Erythroblast (primary cell): ENCODE measurements at regions not wholly inside any gene's neighbourhood (a gene's known extent, or its start where the extent isn't known, plus 50 kb on each side); places are given as distances from the start of the nearest gene placed in this dataset.
"Not testable (repeated sequence)": the region's sequence is repeated elsewhere in the genome, so short reads cannot be mapped to it uniquely, and the experiment has no call there.

Source experiments
- DNase-seq, 2 experiments: peaks; one replicate each; lab custom pipeline; 2025; lab: John Stamatoyannopoulos, UW
- GATA1 ChIP-seq: IDR thresholded peaks from 2 replicates; pipeline ENCODE4 v1.6.1; 2011; ENCODE audit warnings: low read depth, mild to moderate bottlenecking, control low read depth, low read length, moderate library complexity
- POLR2A ChIP-seq: IDR thresholded peaks from 2 replicates; pipeline ENCODE4 v1.6.1; 2011; ENCODE audit warnings: mild to moderate bottlenecking, low read length

DNA sequence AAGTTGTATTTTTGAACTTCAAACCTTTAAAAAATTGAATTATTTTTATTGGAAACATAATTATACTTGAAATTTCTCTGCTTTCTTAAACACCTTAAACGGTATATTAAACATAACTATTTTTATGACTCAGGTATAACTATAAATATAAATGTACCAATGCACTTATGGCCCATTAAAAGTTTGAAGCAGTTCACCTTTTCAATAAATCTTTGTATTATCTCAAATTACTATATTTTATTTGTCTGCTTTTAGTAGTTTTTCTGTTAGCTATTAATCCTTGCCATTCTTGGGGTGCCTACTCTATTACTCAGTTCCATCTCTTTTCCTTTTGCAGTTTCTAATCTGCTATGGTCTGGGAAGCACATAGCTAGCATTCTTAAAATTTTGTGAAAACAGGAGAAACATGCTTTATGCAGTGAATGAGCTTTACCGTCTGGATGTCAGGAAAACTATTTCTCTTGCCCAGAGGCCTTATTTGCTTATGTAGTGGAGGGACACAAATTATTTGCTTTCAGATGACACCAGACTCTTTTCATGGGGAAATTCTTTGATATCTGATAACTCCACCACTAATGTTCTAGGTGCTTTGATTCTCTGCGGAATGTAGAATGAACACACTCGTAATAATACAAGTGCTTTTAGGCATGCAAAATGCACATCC is 378.9 kb upstream of the CITED2 start:
- DNase-seq = no peak
- TF ChIP-seq GATA1 (no peak), POLR2A (no peak)

DNA sequence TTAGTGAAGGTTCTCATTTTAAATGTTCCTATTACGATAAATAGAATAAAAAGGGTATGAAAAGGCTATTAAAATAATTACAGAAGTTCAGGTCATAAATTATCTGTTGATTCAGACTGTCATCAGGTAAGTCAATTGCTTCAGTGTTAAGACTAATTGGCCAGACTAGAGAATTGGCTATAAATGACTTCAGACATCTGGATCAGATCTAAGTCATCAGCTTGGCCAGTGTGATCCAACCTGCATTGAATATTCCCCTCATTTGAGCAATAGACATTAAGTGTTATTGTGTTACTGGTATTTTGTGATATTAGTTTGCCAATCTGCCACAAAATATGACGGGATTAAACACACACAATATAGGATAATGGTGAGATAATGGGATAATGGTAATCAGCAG is 377.6 kb upstream of the CITED2 start:
- TF ChIP-seq GATA1 (no peak), POLR2A (no peak)
- no peak for DNase-seq

DNA sequence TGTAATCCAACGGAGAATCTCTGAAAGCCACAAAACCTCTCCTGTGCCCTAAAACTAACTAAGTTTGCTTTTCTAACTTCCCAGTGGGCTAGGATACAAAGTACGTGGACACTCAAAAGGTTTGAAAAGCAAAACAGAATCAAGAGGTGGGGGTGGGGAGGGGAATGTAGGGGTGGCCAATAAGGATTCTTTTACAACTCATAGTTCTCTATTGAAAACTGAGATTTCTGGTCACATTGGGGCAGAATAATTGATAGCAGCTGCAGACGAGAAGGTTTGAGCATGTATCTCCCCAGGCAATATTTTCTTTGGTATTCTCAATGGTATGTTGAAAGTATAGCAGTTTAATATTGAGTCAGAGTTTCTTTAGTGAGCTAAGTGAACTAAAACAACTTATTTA is 376.7 kb upstream of the CITED2 start:
- no peak for DNase-seq

DNA sequence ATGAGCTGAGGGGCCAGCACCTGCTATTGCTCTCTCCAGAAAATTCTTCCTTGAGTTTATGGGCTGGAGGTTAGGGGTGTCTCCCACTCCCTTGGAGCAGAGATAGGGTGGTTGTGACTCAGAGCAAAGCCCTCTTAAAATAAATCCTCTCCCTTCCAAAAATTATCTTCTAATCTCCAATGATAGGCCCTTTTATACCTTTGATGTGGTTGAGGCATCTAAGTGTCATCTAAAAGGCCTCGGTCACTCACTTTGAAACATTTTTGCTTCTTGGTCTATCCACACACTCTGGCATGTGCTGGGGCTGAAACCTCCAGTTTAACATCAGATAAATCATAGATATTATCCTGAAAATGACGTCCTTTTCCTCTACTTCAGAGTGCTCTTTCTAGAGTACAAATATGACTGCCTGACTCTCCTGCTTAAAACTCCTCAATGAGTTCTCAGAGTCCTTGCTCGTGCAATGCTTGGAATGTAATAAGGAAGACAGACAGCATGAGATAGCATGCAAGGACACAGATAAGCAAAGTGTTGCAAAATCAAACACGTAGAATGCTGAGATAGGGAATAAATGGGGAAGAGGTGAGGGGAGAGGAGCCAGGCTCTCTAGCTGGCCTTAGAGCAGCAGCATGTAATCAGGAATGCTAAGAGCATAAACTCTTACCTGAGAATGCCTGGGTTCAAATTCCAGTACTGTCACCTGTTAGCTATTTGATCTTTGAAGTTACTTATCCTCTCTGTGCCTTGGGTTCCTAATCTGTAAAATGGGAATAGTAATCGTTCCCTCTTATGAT is 374.1 kb upstream of the CITED2 start:
- DNase-seq = peak; percentile 55 to 61
- TF ChIP-seq GATA1 (no peak), POLR2A (no peak)

More for the DNA sequence above, 376.7 kb upstream of the CITED2 start:
- TF ChIP-seq GATA1 = no peak
- no peak for TF ChIP-seq POLR2A

DNA sequence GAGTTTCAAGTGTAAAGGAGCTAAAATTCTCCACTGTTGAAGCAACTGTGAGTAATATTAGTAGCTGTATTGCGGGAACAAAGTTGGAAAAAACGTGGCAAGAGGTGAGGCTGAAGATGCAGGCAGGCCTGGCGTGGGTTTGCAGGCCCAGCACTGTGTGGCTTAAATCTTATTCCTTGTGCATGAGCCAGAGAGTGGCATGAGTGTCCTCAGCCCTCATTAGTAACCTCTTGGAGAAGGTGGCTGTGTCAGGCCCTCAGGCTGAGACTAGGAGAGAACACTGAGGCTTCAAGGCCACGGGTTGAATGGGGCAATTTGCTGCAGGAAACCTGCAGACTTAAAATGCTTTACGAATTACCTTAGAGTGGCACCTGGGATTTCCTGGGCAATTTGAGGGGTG is 372.7 kb upstream of the CITED2 start:
- DNase-seq = no peak
- TF ChIP-seq POLR2A = no peak
- no peak for TF ChIP-seq GATA1

DNA sequence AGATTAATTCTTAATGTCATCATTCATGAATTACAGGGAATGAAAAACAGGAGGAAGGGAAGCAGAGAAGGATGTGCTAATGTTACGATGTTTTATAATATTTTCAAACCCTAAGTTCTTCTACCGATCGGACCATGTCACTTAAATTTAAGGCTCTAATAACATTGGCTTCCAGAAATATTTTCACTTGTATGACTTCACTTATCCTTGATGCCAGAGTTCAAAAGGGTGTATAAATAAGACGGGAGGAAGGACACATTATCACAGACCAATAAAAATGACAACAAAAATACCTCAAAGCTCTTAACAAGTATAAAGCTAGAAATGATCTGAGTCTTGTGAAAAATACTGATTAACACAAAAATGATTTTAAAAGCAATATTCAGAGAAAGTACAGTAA is 370.4 kb upstream of the CITED2 start:
- DNase-seq = no peak
- no peak for TF ChIP-seq POLR2A
- no peak for TF ChIP-seq GATA1

DNA sequence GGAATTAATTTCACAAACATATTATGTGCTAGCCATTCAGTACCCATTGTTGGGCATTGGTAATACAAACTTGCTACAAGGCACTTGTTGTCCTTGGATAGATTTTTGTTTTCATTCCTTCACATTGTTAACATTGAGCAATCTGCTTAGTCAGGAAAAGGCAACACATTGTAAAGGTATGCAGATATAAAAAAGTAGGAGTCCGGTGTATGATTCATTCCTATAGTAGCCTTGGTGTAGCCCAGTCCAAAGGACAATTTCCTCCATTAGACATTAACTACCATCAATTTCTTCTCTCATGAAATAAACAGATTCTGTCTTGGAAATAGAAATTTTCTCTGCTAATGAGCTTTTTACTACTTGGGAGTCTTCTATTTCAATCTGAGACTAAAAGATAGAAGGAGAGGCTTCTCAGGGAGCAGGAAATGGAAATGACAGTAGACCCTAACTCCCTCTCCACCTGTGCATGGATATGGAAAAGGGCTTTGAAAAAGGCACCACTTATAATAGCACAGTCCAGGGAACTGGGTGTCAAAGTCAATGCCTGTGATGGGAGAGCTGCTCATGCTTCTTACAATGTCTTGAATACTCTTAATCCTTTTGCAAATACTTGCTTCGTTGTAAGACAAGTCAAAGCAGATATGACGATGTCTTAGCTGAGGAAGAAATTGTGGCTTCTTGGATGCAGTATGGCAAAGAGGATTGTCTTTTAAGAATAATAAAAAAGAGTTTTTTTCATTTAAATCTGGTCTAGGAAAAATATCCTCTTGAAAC is 369.4 kb upstream of the CITED2 start:
- DNase-seq = no peak
- TF ChIP-seq GATA1 = no peak
- no peak for TF ChIP-seq POLR2A

DNA sequence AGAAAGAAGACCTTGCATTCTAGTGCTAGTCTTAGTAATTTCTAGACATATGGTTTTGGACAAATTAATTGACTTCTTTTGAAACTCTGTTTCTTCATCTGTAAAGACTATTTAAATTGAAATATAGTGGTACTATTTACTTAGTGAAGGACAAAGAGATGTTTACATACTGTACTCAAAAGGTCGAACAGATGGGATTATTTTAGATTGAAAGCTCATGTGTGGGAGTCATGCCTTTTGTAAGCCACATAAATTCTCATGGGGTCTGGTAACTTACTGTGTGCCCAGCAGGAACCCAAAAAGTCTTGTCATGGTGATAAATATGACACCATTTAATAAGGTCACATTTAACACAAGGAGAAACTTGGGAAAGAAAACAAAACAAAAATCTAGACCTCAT is 368.2 kb upstream of the CITED2 start:
- no peak for DNase-seq
- no peak for TF ChIP-seq POLR2A
- no peak for TF ChIP-seq GATA1

DNA sequence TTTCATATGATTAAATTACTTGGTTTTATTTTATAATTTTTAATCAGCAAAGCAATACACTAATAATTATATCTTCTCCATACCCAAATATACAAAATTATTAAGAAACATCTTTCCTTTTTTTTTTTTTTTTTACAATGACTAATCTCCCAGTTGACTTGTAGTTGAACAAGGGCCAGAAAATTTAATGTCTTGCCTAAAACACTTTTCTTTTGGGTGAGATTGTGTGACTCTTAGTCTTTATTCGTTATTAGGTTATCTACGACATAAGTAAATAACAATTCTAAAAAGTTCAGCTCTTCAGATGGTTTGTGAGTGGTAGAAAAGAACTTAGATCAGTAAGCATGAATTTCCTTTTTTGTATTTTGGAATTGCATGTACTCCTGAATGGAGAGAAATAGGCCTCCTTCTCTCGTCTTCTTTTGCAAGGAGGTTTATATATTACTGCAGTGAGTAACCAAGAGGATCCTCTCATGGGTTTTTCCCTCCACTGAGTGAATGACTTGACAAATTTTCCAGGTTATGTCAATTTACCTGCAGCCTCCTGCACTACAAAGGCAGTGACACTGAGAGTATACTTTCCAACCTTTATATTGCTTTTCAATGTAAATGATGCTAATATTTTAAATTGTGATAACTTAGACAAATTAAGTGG is 364.5 kb upstream of the CITED2 start:
- no peak for DNase-seq
- TF ChIP-seq POLR2A (no peak), GATA1 (no peak)

DNA sequence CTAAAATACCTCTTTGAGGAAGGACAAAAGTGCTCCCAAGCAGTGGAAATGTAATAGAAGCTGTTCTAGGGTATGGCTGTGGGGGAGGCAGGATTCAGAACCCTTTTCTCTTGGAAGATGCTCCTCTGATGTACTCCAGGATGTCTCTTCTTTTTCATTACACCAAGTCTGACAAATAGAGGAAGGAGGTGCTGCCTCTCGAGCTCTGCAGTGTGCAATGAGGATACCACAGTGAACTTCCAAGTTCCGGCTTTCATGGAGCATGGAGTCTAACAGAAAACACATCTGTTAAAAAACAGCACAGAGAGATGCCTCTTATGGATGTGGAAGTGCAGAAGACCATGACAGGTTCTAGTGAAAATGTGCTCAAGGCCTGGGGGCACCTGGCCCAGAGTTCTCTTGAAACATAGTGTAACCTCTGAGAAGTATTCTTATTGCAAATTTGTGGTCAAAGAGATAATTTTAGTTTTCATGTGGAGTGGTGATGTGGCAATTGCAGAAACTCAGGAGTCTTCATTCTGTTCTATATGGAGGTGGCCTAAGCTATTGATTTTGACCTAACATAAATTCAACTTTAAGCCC is 362.0 kb upstream of the CITED2 start:
- TF ChIP-seq POLR2A = no peak
- TF ChIP-seq GATA1 = no peak
- no peak for DNase-seq

DNA sequence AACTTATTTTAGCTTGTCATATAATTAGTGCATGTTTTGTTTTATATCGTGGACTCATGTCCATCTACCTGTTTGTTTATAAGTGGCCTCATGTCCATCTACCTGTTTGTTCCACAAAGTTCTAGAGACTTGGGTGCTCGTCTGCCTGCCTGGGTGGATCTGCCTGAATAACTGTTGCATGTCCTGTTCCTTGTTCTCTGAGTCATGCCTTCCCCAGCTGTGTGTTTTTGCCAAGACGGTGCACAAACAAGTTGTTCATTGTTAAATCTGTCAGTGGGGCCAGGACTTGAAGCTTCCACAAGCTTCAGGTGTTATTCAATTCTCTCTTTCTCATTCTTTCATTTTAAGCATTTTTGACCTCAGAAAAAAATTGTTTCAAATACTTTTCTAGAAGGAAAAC is 358.0 kb upstream of the CITED2 start:
- TF ChIP-seq GATA1 (no peak), POLR2A (no peak)
- DNase-seq = no peak

DNA sequence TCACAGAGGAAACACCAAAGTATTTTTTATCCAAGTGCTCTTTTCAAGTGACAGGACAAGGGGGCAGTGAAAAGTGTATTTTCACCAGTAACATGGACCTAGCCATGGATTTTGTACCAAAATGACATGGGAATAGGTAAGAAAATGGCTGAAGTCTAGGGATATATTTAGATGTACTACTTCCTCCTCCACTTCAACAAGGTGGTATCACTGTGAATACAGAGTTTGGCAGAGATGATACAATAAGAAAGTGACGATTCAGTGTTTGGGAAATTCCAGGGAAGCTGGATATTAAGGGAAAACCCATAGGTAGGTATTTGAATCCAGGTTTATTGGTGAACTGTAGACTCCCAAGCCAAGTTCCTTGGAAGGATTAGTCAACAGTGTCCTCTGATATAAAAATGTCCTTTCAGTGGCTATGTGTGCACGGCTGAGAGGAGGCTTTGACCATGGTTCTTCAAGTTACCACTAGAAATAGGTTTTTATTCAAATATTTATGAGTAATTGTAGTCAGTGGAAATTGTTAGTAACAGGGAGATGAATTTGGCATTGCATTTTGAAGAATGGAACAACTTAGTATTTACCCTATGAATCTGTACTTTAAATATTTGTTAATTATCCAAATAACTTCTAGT is 356.0 kb upstream of the CITED2 start:
- no peak for DNase-seq

DNA sequence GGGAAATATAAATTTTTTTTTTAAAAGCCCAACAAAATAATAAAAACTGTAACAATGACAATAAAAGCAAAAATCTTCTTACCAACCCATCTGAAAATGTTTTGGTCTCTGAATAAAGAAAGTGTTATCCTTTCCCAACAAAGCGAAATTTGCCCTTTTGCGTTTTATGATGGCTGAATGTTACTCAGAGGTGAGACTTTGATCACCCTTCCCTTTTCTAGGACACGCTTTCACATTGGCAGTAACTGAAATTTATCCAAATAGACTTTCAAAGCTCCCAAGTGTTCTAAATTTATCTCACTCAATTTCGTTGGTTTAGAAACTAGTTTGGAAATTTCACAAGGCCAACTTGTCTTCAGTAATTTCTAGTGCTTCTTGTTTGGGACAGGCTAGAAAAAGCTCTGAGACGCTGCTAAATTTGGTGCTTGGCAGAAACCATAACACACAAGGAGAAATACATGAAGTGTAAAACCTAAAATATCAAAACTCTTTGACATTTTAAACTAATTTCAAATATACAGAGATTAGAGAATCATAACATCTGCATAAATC is 354.5 kb upstream of the CITED2 start:
- no peak for DNase-seq
- TF ChIP-seq POLR2A = no peak
- no peak for TF ChIP-seq GATA1

More for the DNA sequence above, 356.0 kb upstream of the CITED2 start:
- TF ChIP-seq GATA1 (no peak), POLR2A (no peak)

DNA sequence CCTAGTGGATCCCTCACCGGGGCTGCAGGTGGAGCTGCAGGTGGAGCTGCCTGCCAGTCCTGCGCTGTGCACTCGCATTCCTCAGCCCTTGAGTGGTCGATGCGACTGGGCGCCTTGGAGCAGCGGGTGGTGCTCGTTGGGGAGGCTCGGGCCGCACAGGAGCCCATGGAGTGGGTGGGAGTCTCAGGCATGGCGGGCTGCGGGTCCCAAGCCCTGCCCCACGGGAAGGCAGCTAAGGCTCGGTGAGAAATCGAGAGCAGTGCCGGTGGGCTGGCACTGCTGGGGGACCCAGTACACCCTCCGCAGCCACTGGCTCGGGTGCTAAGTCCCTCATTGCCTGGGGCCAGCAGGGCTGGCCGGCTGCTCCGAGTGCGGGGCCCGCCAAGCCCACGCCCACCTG is 351.8 kb upstream of the CITED2 start:
- not testable (repeated sequence) for DNase-seq
